ENCODE measurements at regions not wholly inside any gene's neighbourhood (a gene's known extent, or its start where the extent isn't known, plus 50 kb on each side); places are given as distances from the start of the nearest gene placed in this dataset.

- no peak for DNase-seq
These were observed 63.4 kb upstream of the LINGO1 start for GRCh38 chr15:77695961-77696582.

GRCh38 chr15:77695548-77695947 lies 62.8 kb upstream of the LINGO1 start:
- no peak for DNase-seq

GRCh38 chr15:77693576-77693975 lies 60.9 kb upstream of the LINGO1 start:
- no peak for DNase-seq

- no peak for DNase-seq
These were observed 59.9 kb upstream of the LINGO1 start for GRCh38 chr15:77692614-77693013.

- no peak for DNase-seq
These were observed 58.9 kb upstream of the LINGO1 start for GRCh38 chr15:77691607-77692006.

- no peak for DNase-seq
These were observed 57.1 kb upstream of the LINGO1 start for GRCh38 chr15:77689821-77690220.

GRCh38 chr15:77688693-77689092 lies 56.0 kb upstream of the LINGO1 start:
- DNase-seq, result no peak

GRCh38 chr15:77688266-77688665 lies 55.6 kb upstream of the LINGO1 start:
- DNase-seq, result no peak

- no peak for DNase-seq
These were observed 52.5 kb upstream of the LINGO1 start for GRCh38 chr15:77685082-77685815.

- no peak for DNase-seq
These were observed 51.8 kb upstream of the LINGO1 start for GRCh38 chr15:77684341-77685081.

- no peak for DNase-seq
These were observed 49.9 kb upstream of the LINGO1 start for GRCh38 chr15:77682564-77682963.
